ENCODE measurements at regions not wholly inside any gene's neighbourhood (a gene's known extent, or its start where the extent isn't known, plus 50 kb on each side); places are given as distances from the start of the nearest gene placed in this dataset.

- no peak for DNase-seq (ENCODE audit: low read depth in 2 of 3, low spot score in 2 of 3)
Observed at GRCh38 chr5:174326372-174326771, 280.9 kb downstream of the NSG2 start.

- peak; percentile 4 to 44 (median 7) for DNase-seq (ENCODE audit: low read depth in 2 of 3, low spot score in 2 of 3)
Observed at GRCh38 chr5:174327317-174327864, 281.9 kb downstream of the NSG2 start.

GRCh38 chr5:174327896-174328295 is 282.4 kb downstream of the NSG2 start:
- no peak for DNase-seq (ENCODE audit: low read depth in 2 of 3, low spot score in 2 of 3)

- DNase-seq (ENCODE audit: low read depth in 2 of 3, low spot score in 2 of 3), result no peak
Observed at GRCh38 chr5:174328631-174329299, 283.3 kb downstream of the NSG2 start.

- DNase-seq (ENCODE audit: low read depth in 2 of 3, low spot score in 2 of 3), result no peak
Observed at GRCh38 chr5:174329738-174330137, 284.2 kb downstream of the NSG2 start.

- no peak for DNase-seq (ENCODE audit: low read depth in 2 of 3, low spot score in 2 of 3)
Observed at GRCh38 chr5:174335682-174336364, 290.3 kb downstream of the NSG2 start.

GRCh38 chr5:174336479-174336878 is 291.0 kb downstream of the NSG2 start:
- DNase-seq (ENCODE audit: low read depth in 2 of 3, low spot score in 2 of 3), result no peak

GRCh38 chr5:174337276-174338184 is 292.0 kb downstream of the NSG2 start:
- no peak for DNase-seq (ENCODE audit: low read depth in 2 of 3, low spot score in 2 of 3)

GRCh38 chr5:174338185-174339010 is 292.9 kb downstream of the NSG2 start:
- DNase-seq (ENCODE audit: low read depth in 2 of 3, low spot score in 2 of 3), result no peak

GRCh38 chr5:174339130-174339529 is 293.6 kb downstream of the NSG2 start:
- no peak for DNase-seq (ENCODE audit: low read depth in 2 of 3, low spot score in 2 of 3)

GRCh38 chr5:174340226-174340625 is 294.7 kb downstream of the NSG2 start:
- DNase-seq (ENCODE audit: low read depth in 2 of 3, low spot score in 2 of 3), result no peak

GRCh38 chr5:174342696-174343095 is 297.2 kb downstream of the NSG2 start:
- DNase-seq (ENCODE audit: low read depth in 2 of 3, low spot score in 2 of 3), result no peak

- DNase-seq (ENCODE audit: low read depth in 2 of 3, low spot score in 2 of 3), result no peak
Observed at GRCh38 chr5:174343826-174344225, 298.3 kb downstream of the NSG2 start.

GRCh38 chr5:174344335-174344734 is 298.8 kb downstream of the NSG2 start:
- no peak for DNase-seq (ENCODE audit: low read depth in 2 of 3, low spot score in 2 of 3)

- no peak for DNase-seq (ENCODE audit: low read depth in 2 of 3, low spot score in 2 of 3)
Observed at GRCh38 chr5:174347183-174347582, 301.7 kb downstream of the NSG2 start.

- no peak for DNase-seq (ENCODE audit: low read depth in 2 of 3, low spot score in 2 of 3)
Observed at GRCh38 chr5:174348311-174348981, 302.9 kb downstream of the NSG2 start.

- no peak for DNase-seq (ENCODE audit: low read depth in 2 of 3, low spot score in 2 of 3)
Observed at GRCh38 chr5:174352681-174353080, 307.2 kb downstream of the NSG2 start.

- no peak for DNase-seq (ENCODE audit: low read depth in 2 of 3, low spot score in 2 of 3)
Observed at GRCh38 chr5:174354571-174354970, 309.1 kb downstream of the NSG2 start.

- no peak for DNase-seq (ENCODE audit: low read depth in 2 of 3, low spot score in 2 of 3)
Observed at GRCh38 chr5:174355208-174355612, 309.7 kb downstream of the NSG2 start.

- no peak for DNase-seq (ENCODE audit: low read depth in 2 of 3, low spot score in 2 of 3)
Observed at GRCh38 chr5:174355995-174356394, 310.5 kb downstream of the NSG2 start.

Measured in activated CD8-positive, alpha-beta memory T cell treated with anti-CD3 and anti-CD28 coated beads for 48 hours (primary cell).